ENCODE measurements at regions not wholly inside any gene's neighbourhood (a gene's known extent, or its start where the extent isn't known, plus 50 kb on each side); places are given as distances from the start of the nearest gene placed in this dataset.
"Not testable (repeated sequence)": the region's sequence is repeated elsewhere in the genome, so short reads cannot be mapped to it uniquely, and the experiment has no call there.

- no peak for DNase-seq (ENCODE audit: low spot score)
Observed at GRCh38 chr2:122020377-122020776, 264.9 kb downstream of the TSN start.

- DNase-seq (ENCODE audit: low spot score): no peak
Observed at GRCh38 chr2:122021941-122022340, 266.5 kb downstream of the TSN start.

GRCh38 chr2:122022531-122022930, 267.1 kb downstream of the TSN start:
- DNase-seq (ENCODE audit: low spot score): no peak

GRCh38 chr2:122023059-122023864, 267.8 kb downstream of the TSN start:
- DNase-seq (ENCODE audit: low spot score): no peak

GRCh38 chr2:122027510-122028217, 272.2 kb downstream of the TSN start:
- DNase-seq (ENCODE audit: low spot score): no peak

- DNase-seq (ENCODE audit: low spot score): peak; percentile 83
Observed at GRCh38 chr2:122028371-122029100, 273.1 kb downstream of the TSN start.

GRCh38 chr2:122029456-122029855, 274.0 kb downstream of the TSN start:
- DNase-seq (ENCODE audit: low spot score): no peak

- DNase-seq (ENCODE audit: low spot score): no peak
Observed at GRCh38 chr2:122029945-122030344, 274.5 kb downstream of the TSN start.

GRCh38 chr2:122031544-122032263, 276.3 kb downstream of the TSN start:
- no peak for DNase-seq (ENCODE audit: low spot score)

GRCh38 chr2:122032264-122032645, 276.8 kb downstream of the TSN start:
- no peak for DNase-seq (ENCODE audit: low spot score)

GRCh38 chr2:122033778-122034177, 278.3 kb downstream of the TSN start:
- no peak for DNase-seq (ENCODE audit: low spot score)

GRCh38 chr2:122034344-122034743, 278.9 kb downstream of the TSN start:
- DNase-seq (ENCODE audit: low spot score): no peak

- no peak for DNase-seq (ENCODE audit: low spot score)
Observed at GRCh38 chr2:122034777-122035176, 279.3 kb downstream of the TSN start.

GRCh38 chr2:122038816-122039215, 283.4 kb downstream of the TSN start:
- DNase-seq (ENCODE audit: low spot score): not testable (repeated sequence)

GRCh38 chr2:122041455-122041854, 286.0 kb downstream of the TSN start:
- no peak for DNase-seq (ENCODE audit: low spot score)

GRCh38 chr2:122051659-122052058, 296.2 kb downstream of the TSN start:
- DNase-seq (ENCODE audit: low spot score): not testable (repeated sequence)

- no peak for DNase-seq (ENCODE audit: low spot score)
Observed at GRCh38 chr2:122055521-122055931, 300.1 kb downstream of the TSN start.

GRCh38 chr2:122056853-122057252, 301.4 kb downstream of the TSN start:
- no peak for DNase-seq (ENCODE audit: low spot score)

GRCh38 chr2:122061206-122061605, 305.8 kb downstream of the TSN start:
- DNase-seq (ENCODE audit: low spot score): no peak

GRCh38 chr2:122061831-122062230, 306.4 kb downstream of the TSN start:
- DNase-seq (ENCODE audit: low spot score): no peak

- DNase-seq (ENCODE audit: low spot score): no peak
Observed at GRCh38 chr2:122062506-122062905, 307.1 kb downstream of the TSN start.

- DNase-seq (ENCODE audit: low spot score): no peak
Observed at GRCh38 chr2:122063716-122064115, 308.3 kb downstream of the TSN start.
